ENCODE measurements at regions not wholly inside any gene's neighbourhood (a gene's known extent, or its start where the extent isn't known, plus 50 kb on each side); places are given as distances from the start of the nearest gene placed in this dataset.
A peak's percentile ranks its signal among the peaks of the same experiment; 100 is the strongest.
"Not testable (repeated sequence)": the region's sequence is repeated elsewhere in the genome, so short reads cannot be mapped to it uniquely, and the experiment has no call there.

- not testable (repeated sequence) for H3K36me3 ChIP-seq (ENCODE audit: control insufficient read depth in 1 of 2, insufficient read depth in 2 of 2, low read length in 2 of 2); H3K27ac ChIP-seq (ENCODE audit: low read length); H3K4me3 ChIP-seq (ENCODE audit: low read depth in 1 of 2, low read length in 2 of 2); H3K9me3 ChIP-seq (ENCODE audit: control insufficient read depth in 1 of 2, low read length in 2 of 2); H3K4me1 ChIP-seq (ENCODE audit: control insufficient read depth in 1 of 2, insufficient read depth in 2 of 2, low read length in 2 of 2); H3K27me3 ChIP-seq (ENCODE audit: low read depth, low read length)
These were observed 306.8 kb upstream of the NOTCH2NLA start for GRCh38 chr1:146535575-146535974.

DNA sequence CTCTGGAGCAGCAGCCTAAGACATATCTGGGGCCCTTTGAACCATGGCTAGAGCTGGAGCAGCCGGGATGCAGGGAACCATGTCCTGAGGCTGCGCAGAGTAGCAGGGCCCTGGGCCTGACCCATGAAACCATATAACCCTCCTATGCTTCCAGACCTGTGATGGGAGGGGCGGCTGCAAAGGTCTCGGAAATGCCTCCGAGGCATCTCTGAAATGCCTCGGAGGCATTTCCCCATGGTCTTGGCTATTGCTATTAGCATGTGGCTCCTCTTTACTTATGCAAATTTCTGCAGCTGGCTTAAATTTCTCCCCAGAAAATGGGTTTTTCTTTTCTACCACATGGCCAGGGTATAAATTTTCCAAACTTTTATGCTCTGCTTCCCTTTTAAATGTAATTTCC is 302.1 kb upstream of the NOTCH2NLA start:
- not testable (repeated sequence) for H3K9me3 ChIP-seq (ENCODE audit: control insufficient read depth in 1 of 2, low read length in 2 of 2); H3K27ac ChIP-seq (ENCODE audit: low read length); H3K36me3 ChIP-seq (ENCODE audit: control insufficient read depth in 1 of 2, insufficient read depth in 2 of 2, low read length in 2 of 2); H3K4me3 ChIP-seq (ENCODE audit: low read depth in 1 of 2, low read length in 2 of 2); H3K27me3 ChIP-seq (ENCODE audit: low read depth, low read length); H3K4me1 ChIP-seq (ENCODE audit: control insufficient read depth in 1 of 2, insufficient read depth in 2 of 2, low read length in 2 of 2)

DNA sequence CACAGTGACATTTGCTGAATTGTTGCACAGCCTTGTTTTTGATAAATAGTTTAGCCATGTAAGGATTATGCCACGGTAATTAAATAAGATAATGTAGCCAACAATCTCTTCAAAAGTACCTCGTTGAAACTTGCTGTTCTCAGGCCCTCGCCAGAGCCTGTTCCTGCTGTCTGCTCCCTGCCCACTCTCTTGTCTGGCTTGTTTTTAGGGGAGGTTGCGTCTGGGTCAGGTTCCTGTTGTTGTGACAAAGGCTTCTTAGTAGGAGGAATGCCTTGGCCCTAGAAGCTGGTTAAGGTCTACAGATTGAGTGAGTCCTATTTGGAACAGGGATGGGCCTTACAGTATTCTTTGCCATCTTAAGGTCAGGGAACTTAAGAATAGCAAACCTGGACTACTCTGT is 294.0 kb upstream of the NOTCH2NLA start:
- H3K9me3 ChIP-seq (ENCODE audit: control insufficient read depth in 1 of 2, low read length in 2 of 2); H3K27ac ChIP-seq (ENCODE audit: low read length); H3K4me1 ChIP-seq (ENCODE audit: control insufficient read depth in 1 of 2, insufficient read depth in 2 of 2, low read length in 2 of 2): not testable (repeated sequence)

GRCh38 chr1:146522345-146522744 is 293.5 kb upstream of the NOTCH2NLA start:
- not testable (repeated sequence) for H3K27ac ChIP-seq (ENCODE audit: low read length); H3K4me1 ChIP-seq (ENCODE audit: control insufficient read depth in 1 of 2, insufficient read depth in 2 of 2, low read length in 2 of 2); H3K9me3 ChIP-seq (ENCODE audit: control insufficient read depth in 1 of 2, low read length in 2 of 2); H3K4me3 ChIP-seq (ENCODE audit: low read depth in 1 of 2, low read length in 2 of 2); H3K27me3 ChIP-seq (ENCODE audit: low read depth, low read length); H3K36me3 ChIP-seq (ENCODE audit: control insufficient read depth in 1 of 2, insufficient read depth in 2 of 2, low read length in 2 of 2)

More for the DNA sequence above, 294.0 kb upstream of the NOTCH2NLA start:
- H3K27me3 ChIP-seq (ENCODE audit: low read depth, low read length); H3K36me3 ChIP-seq (ENCODE audit: control insufficient read depth in 1 of 2, insufficient read depth in 2 of 2, low read length in 2 of 2); H3K4me3 ChIP-seq (ENCODE audit: low read depth in 1 of 2, low read length in 2 of 2): not testable (repeated sequence)

DNA sequence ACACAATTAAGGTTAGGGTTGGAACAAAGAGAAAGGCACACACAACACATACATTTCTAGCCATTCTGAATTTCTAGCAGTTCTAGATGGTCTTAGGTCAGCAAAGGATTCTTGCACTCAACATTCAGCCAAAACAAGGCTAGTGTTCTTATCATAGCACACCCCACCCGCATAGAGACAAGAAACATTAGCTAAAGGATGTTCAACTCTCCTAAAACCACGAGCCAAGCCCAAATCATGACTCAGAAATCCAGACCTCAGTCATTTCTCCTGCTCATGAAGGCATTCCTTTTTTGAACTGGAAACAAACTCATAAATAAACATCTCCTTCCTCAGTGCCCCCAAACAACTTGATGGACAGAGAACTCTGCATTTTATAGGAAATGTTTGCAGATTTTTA is 293.0 kb upstream of the NOTCH2NLA start:
- H3K4me3 ChIP-seq (ENCODE audit: low read depth in 1 of 2, low read length in 2 of 2); H3K27me3 ChIP-seq (ENCODE audit: low read depth, low read length); H3K36me3 ChIP-seq (ENCODE audit: control insufficient read depth in 1 of 2, insufficient read depth in 2 of 2, low read length in 2 of 2); H3K9me3 ChIP-seq (ENCODE audit: control insufficient read depth in 1 of 2, low read length in 2 of 2); H3K4me1 ChIP-seq (ENCODE audit: control insufficient read depth in 1 of 2, insufficient read depth in 2 of 2, low read length in 2 of 2); H3K27ac ChIP-seq (ENCODE audit: low read length): not testable (repeated sequence)

DNA sequence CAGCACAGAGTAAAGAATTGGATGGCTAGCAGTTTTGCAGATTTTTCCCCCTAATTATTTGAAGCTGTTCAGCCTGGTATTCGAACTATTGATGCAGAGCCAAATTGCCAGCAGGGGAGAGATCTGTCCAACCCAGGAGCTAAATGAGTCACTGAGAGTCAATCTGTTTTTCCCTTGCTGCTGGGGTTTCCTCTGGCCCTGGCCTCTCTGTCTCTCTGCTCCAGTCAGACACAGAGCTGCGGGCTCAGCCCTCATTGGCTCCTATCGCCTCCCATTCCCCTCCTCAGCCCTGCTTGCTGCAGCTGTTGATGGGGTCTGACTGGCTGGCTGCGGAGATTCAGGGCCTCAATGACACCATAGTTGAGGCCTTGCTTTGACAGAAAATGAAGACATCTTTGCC is 284.9 kb upstream of the NOTCH2NLA start:
- not testable (repeated sequence) for H3K27me3 ChIP-seq (ENCODE audit: low read depth, low read length); H3K9me3 ChIP-seq (ENCODE audit: control insufficient read depth in 1 of 2, low read length in 2 of 2); H3K36me3 ChIP-seq (ENCODE audit: control insufficient read depth in 1 of 2, insufficient read depth in 2 of 2, low read length in 2 of 2); H3K4me1 ChIP-seq (ENCODE audit: control insufficient read depth in 1 of 2, insufficient read depth in 2 of 2, low read length in 2 of 2); H3K4me3 ChIP-seq (ENCODE audit: low read depth in 1 of 2, low read length in 2 of 2); H3K27ac ChIP-seq (ENCODE audit: low read length)

DNA sequence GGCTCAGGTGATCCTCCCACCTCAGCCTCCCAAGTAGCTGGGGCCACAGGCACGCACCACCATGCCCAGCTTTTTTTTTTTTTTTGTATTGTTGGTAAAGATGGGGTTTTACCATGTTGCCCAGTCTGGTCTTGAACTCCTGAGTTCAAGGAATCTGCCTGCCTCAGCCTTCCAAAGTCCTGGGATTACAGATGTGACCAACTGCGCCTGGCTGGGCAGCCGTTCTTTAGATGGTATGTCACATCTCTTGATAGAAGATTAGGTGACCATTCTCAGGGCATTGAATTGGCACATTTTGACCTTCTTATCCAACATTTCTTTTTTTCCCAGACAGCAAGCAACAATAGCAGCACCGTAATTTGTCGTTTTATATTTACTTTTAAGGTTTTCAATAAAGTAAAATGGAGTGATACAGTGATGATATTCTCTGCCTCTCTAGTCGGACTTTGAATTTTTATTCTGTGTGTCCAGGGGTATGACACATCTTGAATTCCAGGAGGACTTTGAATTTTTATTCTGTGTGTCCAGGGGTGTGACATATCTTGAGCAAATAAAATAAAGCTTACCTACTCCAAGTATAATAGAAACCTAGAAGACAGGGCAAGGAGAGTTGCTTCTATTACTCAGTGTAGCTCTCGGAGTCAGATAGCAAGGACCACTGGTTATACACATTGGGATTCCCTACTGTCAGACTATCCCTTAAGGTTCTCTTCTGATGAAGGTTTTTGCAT is 282.4 kb upstream of the NOTCH2NLA start:
- not testable (repeated sequence) for H3K27ac ChIP-seq (ENCODE audit: low read length); H3K27me3 ChIP-seq (ENCODE audit: low read depth, low read length); H3K36me3 ChIP-seq (ENCODE audit: control insufficient read depth in 1 of 2, insufficient read depth in 2 of 2, low read length in 2 of 2); H3K4me1 ChIP-seq (ENCODE audit: control insufficient read depth in 1 of 2, insufficient read depth in 2 of 2, low read length in 2 of 2); H3K4me3 ChIP-seq (ENCODE audit: low read depth in 1 of 2, low read length in 2 of 2); H3K9me3 ChIP-seq (ENCODE audit: control insufficient read depth in 1 of 2, low read length in 2 of 2)

DNA sequence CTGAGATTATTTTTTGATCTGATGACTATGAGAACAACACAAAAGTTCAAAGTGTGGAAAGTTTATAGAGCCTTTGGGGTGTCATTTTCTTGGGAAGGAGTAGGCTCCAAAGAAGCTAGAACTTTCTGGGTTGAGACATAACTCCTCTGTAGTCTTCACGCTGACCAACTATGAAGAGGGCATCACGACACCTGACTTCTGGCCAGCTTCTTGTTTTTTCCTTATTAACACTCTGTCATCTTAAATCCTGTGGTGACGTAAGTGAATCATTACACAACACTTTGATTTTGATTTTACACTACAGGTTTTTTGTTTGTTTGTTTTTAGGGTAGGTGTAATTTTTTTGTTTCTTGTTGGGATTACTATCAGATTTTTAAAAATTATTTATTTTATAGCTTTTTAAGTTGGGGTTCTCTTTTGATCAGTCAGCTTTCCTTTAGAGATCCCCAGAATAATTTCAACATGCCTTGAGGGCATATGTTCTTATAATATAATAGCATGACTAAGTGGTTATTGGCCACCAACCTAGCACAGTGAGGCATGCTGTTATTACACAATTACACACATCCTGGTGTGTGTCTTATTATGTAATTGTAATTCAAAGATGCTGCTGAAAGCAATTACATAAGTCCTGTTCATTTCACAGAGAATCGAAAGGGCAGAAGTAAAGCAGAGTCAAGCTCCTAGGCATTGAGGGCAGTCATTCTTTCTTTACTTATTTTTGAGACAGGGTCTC is 281.6 kb upstream of the NOTCH2NLA start:
- H3K4me1 ChIP-seq (ENCODE audit: control insufficient read depth in 1 of 2, insufficient read depth in 2 of 2, low read length in 2 of 2); H3K27ac ChIP-seq (ENCODE audit: low read length); H3K27me3 ChIP-seq (ENCODE audit: low read depth, low read length); H3K4me3 ChIP-seq (ENCODE audit: low read depth in 1 of 2, low read length in 2 of 2); H3K9me3 ChIP-seq (ENCODE audit: control insufficient read depth in 1 of 2, low read length in 2 of 2); H3K36me3 ChIP-seq (ENCODE audit: control insufficient read depth in 1 of 2, insufficient read depth in 2 of 2, low read length in 2 of 2): not testable (repeated sequence)

DNA sequence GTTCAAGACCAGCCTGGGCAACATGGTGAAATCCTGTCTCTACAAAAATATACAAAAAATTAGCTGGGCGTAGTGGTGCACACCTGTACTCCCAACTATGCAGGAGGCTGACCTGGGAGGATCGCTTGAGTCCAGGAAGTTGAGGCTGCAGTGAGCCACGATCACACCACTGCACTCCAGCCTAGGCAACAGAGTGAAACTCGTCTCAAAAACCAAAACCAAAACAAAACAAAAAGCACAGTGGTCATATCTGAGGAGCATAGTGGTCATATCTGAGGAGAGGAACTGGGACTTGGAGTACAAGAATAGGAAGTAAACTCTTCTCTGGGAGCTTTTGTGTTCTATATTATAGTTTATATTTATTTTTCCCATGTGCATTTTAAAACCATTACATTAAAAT is 275.3 kb upstream of the NOTCH2NLA start:
- not testable (repeated sequence) for H3K4me1 ChIP-seq (ENCODE audit: control insufficient read depth in 1 of 2, insufficient read depth in 2 of 2, low read length in 2 of 2); H3K27me3 ChIP-seq (ENCODE audit: low read depth, low read length); H3K9me3 ChIP-seq (ENCODE audit: control insufficient read depth in 1 of 2, low read length in 2 of 2); H3K4me3 ChIP-seq (ENCODE audit: low read depth in 1 of 2, low read length in 2 of 2); H3K27ac ChIP-seq (ENCODE audit: low read length); H3K36me3 ChIP-seq (ENCODE audit: control insufficient read depth in 1 of 2, insufficient read depth in 2 of 2, low read length in 2 of 2)

DNA sequence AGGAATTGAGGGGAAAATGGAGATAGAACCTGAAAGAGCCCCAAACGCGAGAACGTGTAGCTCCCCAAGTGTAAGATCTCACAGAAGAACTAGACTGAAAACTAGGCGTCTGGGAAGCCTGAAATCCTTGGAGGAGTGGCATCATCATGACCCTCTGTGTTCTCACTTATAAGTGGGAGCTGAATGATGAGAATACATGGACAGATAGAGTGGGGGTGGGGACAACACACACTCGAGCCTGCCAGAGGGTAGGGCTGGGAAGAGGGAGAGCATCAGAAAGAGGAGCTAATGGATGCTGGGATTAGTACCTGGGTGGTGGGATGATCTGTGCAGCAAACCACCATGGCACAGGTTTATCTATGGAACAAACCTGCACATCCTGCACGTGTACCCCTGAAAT is 258.7 kb upstream of the NOTCH2NLA start:
- not testable (repeated sequence) for H3K4me1 ChIP-seq (ENCODE audit: control insufficient read depth in 1 of 2, insufficient read depth in 2 of 2, low read length in 2 of 2); H3K4me3 ChIP-seq (ENCODE audit: low read depth in 1 of 2, low read length in 2 of 2); H3K9me3 ChIP-seq (ENCODE audit: control insufficient read depth in 1 of 2, low read length in 2 of 2); H3K27me3 ChIP-seq (ENCODE audit: low read depth, low read length); H3K27ac ChIP-seq (ENCODE audit: low read length); H3K36me3 ChIP-seq (ENCODE audit: control insufficient read depth in 1 of 2, insufficient read depth in 2 of 2, low read length in 2 of 2)

DNA sequence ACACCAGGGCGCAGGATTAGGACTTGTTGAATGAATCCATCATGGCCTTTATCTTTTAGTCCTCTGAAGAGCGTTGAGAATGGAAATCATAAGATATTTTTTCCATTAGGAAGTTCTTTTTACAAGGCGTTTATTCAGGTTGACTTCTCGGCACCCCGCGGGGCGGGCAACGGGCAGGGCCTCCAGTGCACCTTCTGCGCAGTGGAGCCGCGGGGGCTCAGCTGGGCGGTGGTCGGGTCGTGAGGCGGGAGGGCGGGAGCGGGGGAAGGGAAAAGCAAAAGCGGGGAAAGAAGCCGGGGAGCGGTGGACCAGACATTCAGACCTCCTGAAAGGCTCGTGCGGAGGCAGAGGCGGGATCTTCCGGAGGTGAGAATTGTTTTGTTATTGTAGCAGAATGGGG is 258.3 kb upstream of the NOTCH2NLA start:
- H3K36me3 ChIP-seq (ENCODE audit: control insufficient read depth in 1 of 2, insufficient read depth in 2 of 2, low read length in 2 of 2); H3K4me1 ChIP-seq (ENCODE audit: control insufficient read depth in 1 of 2, insufficient read depth in 2 of 2, low read length in 2 of 2); H3K27me3 ChIP-seq (ENCODE audit: low read depth, low read length); H3K27ac ChIP-seq (ENCODE audit: low read length); H3K9me3 ChIP-seq (ENCODE audit: control insufficient read depth in 1 of 2, low read length in 2 of 2): not testable (repeated sequence)
- H3K4me3 ChIP-seq (ENCODE audit: low read depth in 1 of 2, low read length in 2 of 2): peak overlapping the region in 1 of 2 donors; percentile 47

Data from muscle layer of duodenum (tissue), 2 donors.